ENCODE measurements at regions not wholly inside any gene's neighbourhood (a gene's known extent, or its start where the extent isn't known, plus 50 kb on each side); places are given as distances from the start of the nearest gene placed in this dataset.

DNA sequence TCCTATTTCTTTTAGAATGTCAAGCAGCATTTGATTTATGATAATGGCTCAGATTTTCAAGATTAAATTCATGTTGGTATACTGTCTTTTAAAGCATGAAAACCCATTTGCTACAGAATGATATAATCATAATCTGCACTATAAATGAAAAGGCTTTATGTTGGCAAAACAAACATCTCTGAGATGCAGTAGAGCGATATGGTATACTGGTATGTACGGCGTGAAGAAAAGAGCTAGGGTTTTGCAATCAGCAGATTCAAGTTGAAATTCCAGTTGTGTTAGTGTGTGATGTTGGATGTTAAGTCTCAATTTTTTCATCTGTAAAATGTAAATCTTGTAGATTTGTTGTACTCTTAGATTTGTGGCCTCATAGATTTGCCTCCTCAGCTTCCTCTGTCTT lies 53.2 kb upstream of the DYRK2 start:
- TF ChIP-seq, protein P1, sequence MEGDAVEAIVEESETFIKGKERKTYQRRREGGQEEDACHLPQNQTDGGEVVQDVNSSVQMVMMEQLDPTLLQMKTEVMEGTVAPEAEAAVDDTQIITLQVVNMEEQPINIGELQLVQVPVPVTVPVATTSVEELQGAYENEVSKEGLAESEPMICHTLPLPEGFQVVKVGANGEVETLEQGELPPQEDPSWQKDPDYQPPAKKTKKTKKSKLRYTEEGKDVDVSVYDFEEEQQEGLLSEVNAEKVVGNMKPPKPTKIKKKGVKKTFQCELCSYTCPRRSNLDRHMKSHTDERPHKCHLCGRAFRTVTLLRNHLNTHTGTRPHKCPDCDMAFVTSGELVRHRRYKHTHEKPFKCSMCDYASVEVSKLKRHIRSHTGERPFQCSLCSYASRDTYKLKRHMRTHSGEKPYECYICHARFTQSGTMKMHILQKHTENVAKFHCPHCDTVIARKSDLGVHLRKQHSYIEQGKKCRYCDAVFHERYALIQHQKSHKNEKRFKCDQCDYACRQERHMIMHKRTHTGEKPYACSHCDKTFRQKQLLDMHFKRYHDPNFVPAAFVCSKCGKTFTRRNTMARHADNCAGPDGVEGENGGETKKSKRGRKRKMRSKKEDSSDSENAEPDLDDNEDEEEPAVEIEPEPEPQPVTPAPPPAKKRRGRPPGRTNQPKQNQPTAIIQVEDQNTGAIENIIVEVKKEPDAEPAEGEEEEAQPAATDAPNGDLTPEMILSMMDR (IDR thresholded peaks at IDR 0.05) = no peak
- TF ChIP-seq POLR2AphosphoS5 (IDR thresholded peaks at IDR 0.05; ENCODE audit: insufficient read depth in 1 of 2, low read depth in 1 of 2) = no peak
- TF ChIP-seq POLR2A (IDR thresholded peaks at IDR 0.05) = no peak
